NCI-H446 (cell line): ENCODE measurements at regions not wholly inside any gene's neighbourhood (a gene's known extent, or its start where the extent isn't known, plus 50 kb on each side); places are given as distances from the start of the nearest gene placed in this dataset.

Experiments
- DNase-seq, 2 experiments: peaks; one replicate each; lab custom pipeline; 2025; lab: John Stamatoyannopoulos, UW

DNA sequence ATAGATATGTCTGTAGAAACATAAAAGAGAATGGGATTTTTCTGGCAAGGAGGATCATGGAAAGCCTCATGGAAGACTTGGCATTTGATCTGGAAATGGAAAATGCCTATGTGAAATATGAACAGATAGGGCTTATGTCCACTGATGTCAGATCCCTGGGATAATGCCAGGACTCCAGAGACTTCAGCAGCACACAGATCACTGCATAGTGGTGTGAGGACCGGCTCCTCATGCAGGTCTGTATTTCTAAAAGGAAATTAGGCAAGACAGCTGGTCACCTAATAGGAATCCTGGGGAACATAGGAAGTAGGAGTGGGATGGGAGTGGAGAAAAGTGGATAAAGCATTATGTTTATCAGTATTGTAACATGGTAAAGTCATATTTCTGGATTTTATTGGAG is 56.8 kb upstream of the IPO9 start:
- peak in 1 of 2 experiments; percentile 29 for DNase-seq

- no peak for DNase-seq
These were observed 55.2 kb upstream of the IPO9 start for GRCh38 chr1:201773764-201774163.

GRCh38 chr1:201774224-201774982 is 54.6 kb upstream of the IPO9 start:
- no peak for DNase-seq

DNA sequence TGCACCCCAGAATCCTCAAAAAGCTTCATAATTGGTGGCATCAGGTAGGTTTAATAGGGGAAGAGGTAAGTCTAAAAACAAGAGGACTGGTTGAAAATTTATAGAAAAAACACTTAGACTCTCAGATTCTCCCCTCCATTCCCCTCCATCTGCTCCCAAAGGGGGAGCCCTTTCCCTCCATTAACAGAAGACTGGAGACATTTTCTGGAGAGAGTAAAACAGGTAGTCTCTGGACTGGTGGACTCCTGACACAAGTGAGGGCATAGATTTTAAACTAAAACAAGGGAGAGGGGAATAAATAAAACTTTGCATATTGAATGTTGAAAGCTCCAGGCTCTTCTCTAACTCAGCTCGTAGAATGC is 54.0 kb upstream of the IPO9 start:
- DNase-seq, result no peak

DNA sequence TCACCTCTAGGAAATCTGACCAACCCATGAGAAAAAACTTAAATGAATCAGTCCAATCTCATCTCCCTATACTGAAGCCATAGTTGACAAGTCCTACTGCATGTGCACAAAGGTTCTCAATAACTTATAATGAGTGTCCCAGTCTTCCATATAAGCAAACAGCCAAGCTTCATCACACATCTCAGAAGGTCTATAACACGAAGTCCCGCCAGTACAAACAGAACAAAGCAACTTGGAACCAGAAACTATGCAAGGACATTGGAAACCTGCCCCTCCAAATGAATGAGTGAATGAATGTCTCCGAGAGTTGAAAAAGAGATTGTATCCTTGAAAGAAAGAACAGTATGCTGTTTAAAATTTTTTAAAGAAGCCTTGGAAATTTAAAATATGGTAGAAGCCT is 53.6 kb upstream of the IPO9 start:
- DNase-seq, result no peak

GRCh38 chr1:201778279-201779065 is 50.5 kb upstream of the IPO9 start:
- no peak for DNase-seq
